ENCODE measurements at regions not wholly inside any gene's neighbourhood (a gene's known extent, or its start where the extent isn't known, plus 50 kb on each side); places are given as distances from the start of the nearest gene placed in this dataset.

GRCh38 chr18:51891876-51892275 is 448.1 kb upstream of the DCC start:
- DNase-seq: no peak
- Histone ChIP-seq H3K27ac (no peak overlapping the region), H3K27me3 (no peaks in the 10 kb centered on the region), H3K4me3 (no peak overlapping the region), H3K36me3 (no peaks in the 10 kb centered on the region), H3K9me3 (no peaks in the 10 kb centered on the region), H3K4me1 (peaks cover 0 to 9% (median 8%) of the 10 kb centered on the region in 4 donors)
- WGBS, 5 donors: 43 to 76% (median 57%) methylated on average over 1 of the region's 1 CpG
- TF ChIP-seq POLR2AphosphoS5 (IDR thresholded peaks at IDR 0.05): no peak
- TF ChIP-seq, protein P1, sequence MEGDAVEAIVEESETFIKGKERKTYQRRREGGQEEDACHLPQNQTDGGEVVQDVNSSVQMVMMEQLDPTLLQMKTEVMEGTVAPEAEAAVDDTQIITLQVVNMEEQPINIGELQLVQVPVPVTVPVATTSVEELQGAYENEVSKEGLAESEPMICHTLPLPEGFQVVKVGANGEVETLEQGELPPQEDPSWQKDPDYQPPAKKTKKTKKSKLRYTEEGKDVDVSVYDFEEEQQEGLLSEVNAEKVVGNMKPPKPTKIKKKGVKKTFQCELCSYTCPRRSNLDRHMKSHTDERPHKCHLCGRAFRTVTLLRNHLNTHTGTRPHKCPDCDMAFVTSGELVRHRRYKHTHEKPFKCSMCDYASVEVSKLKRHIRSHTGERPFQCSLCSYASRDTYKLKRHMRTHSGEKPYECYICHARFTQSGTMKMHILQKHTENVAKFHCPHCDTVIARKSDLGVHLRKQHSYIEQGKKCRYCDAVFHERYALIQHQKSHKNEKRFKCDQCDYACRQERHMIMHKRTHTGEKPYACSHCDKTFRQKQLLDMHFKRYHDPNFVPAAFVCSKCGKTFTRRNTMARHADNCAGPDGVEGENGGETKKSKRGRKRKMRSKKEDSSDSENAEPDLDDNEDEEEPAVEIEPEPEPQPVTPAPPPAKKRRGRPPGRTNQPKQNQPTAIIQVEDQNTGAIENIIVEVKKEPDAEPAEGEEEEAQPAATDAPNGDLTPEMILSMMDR (IDR thresholded peaks at IDR 0.05): no peak
- no peak for TF ChIP-seq POLR2A (IDR thresholded peaks at IDR 0.05)
- TF ChIP-seq EP300 (IDR thresholded peaks at IDR 0.05): no peak
- intact Hi-C loops (cut with DNase I; ENCODE audit: low total_unique reads): no loop called here

- H3K27ac ChIP-seq: no peak overlapping the region
- no peak for DNase-seq
- TF ChIP-seq POLR2AphosphoS5 (IDR thresholded peaks at IDR 0.05): peak in 1 of 3 donors; percentile 22
- TF ChIP-seq, protein P1 (IDR thresholded peaks at IDR 0.05): no peak
- intact Hi-C loops (cut with DNase I; ENCODE audit: low total_unique reads): no loop called here
- no peaks in the 10 kb centered on the region for H3K27me3 ChIP-seq
- no peaks in the 10 kb centered on the region for H3K4me1 ChIP-seq
- H3K36me3 ChIP-seq: no peaks in the 10 kb centered on the region
- H3K4me3 ChIP-seq: no peak overlapping the region
- 70 to 84% (median 73%) methylated on average over 6 of the region's 6 CpGs for WGBS, 5 donors
- H3K9me3 ChIP-seq: no peaks in the 10 kb centered on the region
Measured at GRCh38 chr18:51897884-51898283, 442.1 kb upstream of the DCC start.

- no peak for TF ChIP-seq POLR2A (IDR thresholded peaks at IDR 0.05)
- no peak for TF ChIP-seq POLR2AphosphoS5 (IDR thresholded peaks at IDR 0.05)
- TF ChIP-seq, protein P1 (IDR thresholded peaks at IDR 0.05): no peak
- no peak for TF ChIP-seq EP300 (IDR thresholded peaks at IDR 0.05)
- Histone ChIP-seq H3K27ac (no peak overlapping the region), H3K9me3 (no peaks in the 10 kb centered on the region), H3K4me1 (no peaks in the 10 kb centered on the region), H3K27me3 (no peaks in the 10 kb centered on the region), H3K4me3 (no peak overlapping the region), H3K36me3 (no peaks in the 10 kb centered on the region)
- peak in 1 of 2 donors; percentile 28 for DNase-seq
- intact Hi-C loops (cut with DNase I; ENCODE audit: low total_unique reads): no loop called here
- 65 to 74% (median 70%) methylated on average over 7 of the region's 7 CpGs for WGBS, 5 donors
Measured at GRCh38 chr18:51907687-51908597, 432.1 kb upstream of the DCC start.

DNA sequence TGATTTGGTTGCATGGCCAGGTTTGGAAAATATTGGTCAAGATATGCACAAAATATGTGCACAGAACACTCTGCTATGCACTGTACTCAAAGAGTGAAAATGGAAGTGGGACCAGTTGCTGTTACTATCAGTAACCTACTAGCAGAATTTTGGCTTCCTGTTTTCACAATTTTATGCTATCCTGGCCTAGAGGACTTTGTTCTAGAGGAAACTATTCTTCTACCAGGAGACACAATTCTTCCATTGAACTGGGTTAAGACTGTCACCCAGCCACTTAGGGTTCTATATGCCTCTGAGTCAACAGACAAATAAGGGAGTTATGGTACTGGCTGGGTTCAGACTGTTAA is 431.4 kb upstream of the DCC start:
- intact Hi-C loops (cut with DNase I; ENCODE audit: low total_unique reads): no loop called here
- H3K27me3 ChIP-seq: no peaks in the 10 kb centered on the region
- no peak for TF ChIP-seq EP300 (IDR thresholded peaks at IDR 0.05)
- TF ChIP-seq POLR2AphosphoS5 (IDR thresholded peaks at IDR 0.05): no peak
- TF ChIP-seq, protein P1 (IDR thresholded peaks at IDR 0.05): no peak
- TF ChIP-seq POLR2A (IDR thresholded peaks at IDR 0.05): no peak
- H3K27ac ChIP-seq: no peak overlapping the region
- no peak overlapping the region for H3K4me3 ChIP-seq
- no peak for DNase-seq
- H3K9me3 ChIP-seq: no peaks in the 10 kb centered on the region
- H3K36me3 ChIP-seq: no peaks in the 10 kb centered on the region
- H3K4me1 ChIP-seq: no peaks in the 10 kb centered on the region

Measured in stomach (tissue), 8 donors.